HEK293 (cell line): ENCODE measurements at regions not wholly inside any gene's neighbourhood (a gene's known extent, or its start where the extent isn't known, plus 50 kb on each side); places are given as distances from the start of the nearest gene placed in this dataset.

Experiments used
- CTCF ChIA-PET: fragments of 350-600 bp; formaldehyde crosslinking; extraction: SDS; loops from one replicate; lab custom pipeline; 2021; ENCODE audit warnings: antibody characterized with exemption; lab: Yijun Ruan, JAX
- POLR2A ChIA-PET: fragments of 300-600 bp; formaldehyde crosslinking; extraction: SDS; loops from one replicate; lab custom pipeline; 2020; ENCODE audit warnings: antibody characterized with exemption, inconsistent platforms; lab: Yijun Ruan, JAX
- H3K27ac ChIP-seq: fragments of 200-500 bp; sonication (Bioruptor generic); 2 replicates; pipeline ENCODE4 v1.5.1; 2014; ENCODE audit warnings: low read depth, low read length, control low read depth, inconsistent platforms; ENCODE audit errors: extremely low read depth
- H3K36me3 ChIP-seq, 2 experiments: fragments of 200-500 bp in 1 of 2; sonication (Bioruptor generic) in 1 of 2; 1 replicate in 1 of 2; 2 replicates in 1 of 2; pipeline ENCODE4 v1.5.1; 2014 to 2017; ENCODE audit warnings: inconsistent platforms in 2 of 2, low read length in 2 of 2; ENCODE audit not compliant: control insufficient read depth in 2 of 2, insufficient read depth in 1 of 2
- H3K4me1 ChIP-seq: fragments of 200-500 bp; sonication (Bioruptor generic); 2 replicates; pipeline ENCODE4 v1.5.1; 2014; ENCODE audit warnings: mild to moderate bottlenecking, low read length, inconsistent platforms; ENCODE audit not compliant: control insufficient read depth, insufficient read depth
- H3K4me3 ChIP-seq: 2 replicates; pipeline ENCODE4 v1.5.1; 2011; ENCODE audit warnings: low read depth, mild to moderate bottlenecking, control low read depth, low read length, moderate library complexity
- H3K9me3 ChIP-seq: fragments of 200-500 bp; sonication (Bioruptor generic); 2 replicates; pipeline ENCODE4 v1.5.1; 2014; ENCODE audit warnings: low read depth, low read length, inconsistent platforms; ENCODE audit not compliant: control insufficient read depth, insufficient read depth
- HOXD13 ChIP-seq: sonication (generic); formaldehyde crosslinking; IDR thresholded peaks from 2 replicates; pipeline ENCODE4 v1.8.0; 2022; ENCODE audit warnings: missing genetic modification reagents, borderline replicate concordance
- PRDM10 ChIP-seq: fragments of 450-650 bp; formaldehyde crosslinking; IDR thresholded peaks from 2 replicates; pipeline ENCODE4 v1.5.1; 2016; ENCODE audit warnings: missing biosample characterization, missing genetic modification characterization
- PRDM6 ChIP-seq: fragments of 450-650 bp; formaldehyde crosslinking; IDR thresholded peaks from 2 replicates; pipeline ENCODE4 v1.5.1; 2017; ENCODE audit warnings: missing biosample characterization, missing genetic modification characterization
- ZBTB11 ChIP-seq: fragments of 450-650 bp; formaldehyde crosslinking; conservative IDR thresholded peaks from 2 replicates; pipeline ENCODE4 v1.5.1; 2016; ENCODE audit warnings: low read depth, missing biosample characterization, missing genetic modification characterization
- ZBTB20 ChIP-seq: fragments of 450-650 bp; formaldehyde crosslinking; IDR thresholded peaks from 2 replicates; pipeline ENCODE4 v1.5.1; 2016; ENCODE audit warnings: missing biosample characterization, missing genetic modification characterization
- ZBTB6 ChIP-seq: fragments of 450-650 bp; formaldehyde crosslinking; IDR thresholded peaks from 2 replicates; pipeline ENCODE4 v1.5.1; 2017; ENCODE audit warnings: missing biosample characterization, missing genetic modification characterization
- ZNF544 ChIP-seq: fragments of 450-650 bp; formaldehyde crosslinking; IDR thresholded peaks from 2 replicates; pipeline ENCODE4 v1.5.0; 2017; ENCODE audit warnings: missing biosample characterization, missing genetic modification characterization
- ZNF660 ChIP-seq: fragments of 450-650 bp; IDR thresholded peaks from 2 replicates; pipeline ENCODE4 v1.5.1; 2018; ENCODE audit warnings: missing biosample characterization, mild to moderate bottlenecking, missing genetic modification characterization
- ZNF777 ChIP-seq: fragments of 450-650 bp; formaldehyde crosslinking; IDR thresholded peaks from 2 replicates; pipeline ENCODE4 v1.5.1; 2017; ENCODE audit warnings: missing biosample characterization, missing genetic modification characterization, borderline replicate concordance
- ZNF837 ChIP-seq: fragments of 450-650 bp; formaldehyde crosslinking; IDR thresholded peaks from 2 replicates; pipeline ENCODE4 v1.5.1; 2016; ENCODE audit warnings: missing biosample characterization, missing genetic modification characterization
- ZNF843 ChIP-seq: fragments of 450-650 bp; formaldehyde crosslinking; IDR thresholded peaks from 2 replicates; pipeline ENCODE4 v1.5.1; 2016; ENCODE audit warnings: missing biosample characterization, missing genetic modification characterization

- H3K36me3 ChIP-seq, result no peaks in the 10 kb centered on the region
- no peak for TF ChIP-seq HOXD13 (CRISPR knock-in tag)
- TF ChIP-seq PRDM10 (tag by site-specific recombination), result no peak
- TF ChIP-seq ZNF837, result no peak
- no peak overlapping the region for H3K4me3 ChIP-seq
- no peaks in the 10 kb centered on the region for H3K9me3 ChIP-seq
- ChIA-PET POLR2A (interaction anchor here (0.5 to 0.9 kb wide), 3 partner anchors 15 to 21 kb away, joined by 3 to 6 read pairs (median 4); no protein-coding TSS in a partner anchor), CTCF (no interaction called here)
- H3K27ac ChIP-seq, result no peak overlapping the region
- H3K4me1 ChIP-seq, result peaks cover 8% of the 10 kb centered on the region; the same call in 1 of the 2 replicates
Observed at GRCh38 chr12:65720136-65721130, 103.8 kb upstream of the HMGA2 start.

- POLR2A ChIA-PET, result no interaction called here
- H3K9me3 ChIP-seq, result no peaks in the 10 kb centered on the region
- no peak overlapping the region for H3K27ac ChIP-seq
- H3K4me1 ChIP-seq, result peaks cover 8% of the 10 kb centered on the region; the same call in 1 of the 2 replicates
- TF ChIP-seq PRDM6 (tag by site-specific recombination) (peak; percentile 43), ZBTB6 (tag by site-specific recombination) (no peak), ZNF544 (no peak), ZNF843 (no peak), ZBTB11 (no peak), ZNF777 (tag by site-specific recombination) (no peak), ZBTB20 (tag by site-specific recombination) (no peak), ZNF660 (tag by site-specific recombination) (no peak)
- TF ChIP-seq, all 188 proteins: peak for 1
- CTCF ChIA-PET, result interaction anchor here (1.0 kb wide), 1 partner anchor 314 kb away, joined by 3 read pairs; no protein-coding TSS in a partner anchor
- Histone ChIP-seq H3K4me3 (no peak overlapping the region), H3K36me3 (no peaks in the 10 kb centered on the region)
Observed at GRCh38 chr12:65721541-65722190, 102.6 kb upstream of the HMGA2 start.
